IMR-90 (cell line): ENCODE measurements at regions not wholly inside any gene's neighbourhood (a gene's known extent, or its start where the extent isn't known, plus 50 kb on each side); places are given as distances from the start of the nearest gene placed in this dataset.

Source experiments
- ATAC-seq: fragments of 200-7000 bp; cut with Tn5 transposase; 2 replicates; pipeline ENCODE4 v1.9.1; 2020; ENCODE audit warnings: low read depth, mild to moderate bottlenecking, moderate library complexity
- BruUV-seq: library from RNA; stranded (reverse); fragments of 400-500 nt; replicated peaks from 2 replicates; lab custom pipeline; 2021; lab: Mats Ljungman, UMichigan
- CTCF ChIA-PET: fragments of 300-600 bp; formaldehyde crosslinking; extraction: SDS; loops from one replicate; lab custom pipeline; 2021; ENCODE audit warnings: antibody characterized with exemption; lab: Yijun Ruan, JAX
- POLR2A ChIA-PET: fragments of 300-600 bp; sonication (Branson Sonifier 250); formaldehyde crosslinking; loops from one replicate; lab custom pipeline; 2022; ENCODE audit warnings: antibody characterized with exemption; ENCODE audit not compliant: unreplicated experiment; lab: Charles Lee
- DNase-seq: peaks from one replicate; pipeline ENCODE4 v3.0.0; 2013
- H2AFZ ChIP-seq: replicated peaks from 2 replicates; pipeline ENCODE3; 2013; ENCODE audit warnings: low read length, mild to moderate bottlenecking; ENCODE audit not compliant: poor library complexity
- H2AK5ac ChIP-seq: 2 replicates; pipeline ENCODE4 v1.6.1; 2013; ENCODE audit warnings: low read depth, low read length, inconsistent platforms
- H2AK9ac ChIP-seq: replicated peaks from 2 replicates; pipeline ENCODE3; 2013; ENCODE audit warnings: mild to moderate bottlenecking, low read depth, low read length, moderate library complexity; ENCODE audit not compliant: poor library complexity
- H2BK120ac ChIP-seq: 2 replicates; pipeline ENCODE4 v1.6.1; 2013; ENCODE audit warnings: low read depth, low read length, inconsistent platforms
- H2BK15ac ChIP-seq: 3 replicates; pipeline ENCODE4 v1.6.1; 2013; ENCODE audit warnings: low read depth, low read length, inconsistent platforms
- H2BK20ac ChIP-seq: 2 replicates; pipeline ENCODE4 v1.6.1; 2013; ENCODE audit warnings: low read depth, mild to moderate bottlenecking, inconsistent platforms, low read length, moderate library complexity
- H2BK5ac ChIP-seq: 2 replicates; pipeline ENCODE4 v1.6.1; 2013; ENCODE audit warnings: mild to moderate bottlenecking, low read depth, low read length, inconsistent platforms; ENCODE audit not compliant: poor library complexity, severe bottlenecking
- H3K14ac ChIP-seq: replicated peaks from 2 replicates; pipeline ENCODE4 v1.6.1; 2013; ENCODE audit warnings: low read depth, low read length, inconsistent platforms
- H3K18ac ChIP-seq: 2 replicates; pipeline ENCODE4 v1.6.1; 2013; ENCODE audit warnings: low read depth, low read length, control low read depth
- H3K23ac ChIP-seq: 2 replicates; pipeline ENCODE4 v1.6.1; 2013; ENCODE audit warnings: low read depth, low read length, inconsistent platforms
- H3K27ac ChIP-seq: 2 replicates; pipeline ENCODE4 v1.5.1; 2013; ENCODE audit warnings: mild to moderate bottlenecking, control low read depth, low read length; ENCODE audit not compliant: insufficient read depth
- H3K27me3 ChIP-seq: 2 replicates; pipeline ENCODE4 v1.6.1; 2013; ENCODE audit warnings: low read length; ENCODE audit not compliant: control insufficient read depth, insufficient read depth
- H3K36me3 ChIP-seq: 2 replicates; pipeline ENCODE4 v1.6.1; 2013; ENCODE audit warnings: low read length, mixed read lengths; ENCODE audit not compliant: control insufficient read depth, insufficient read depth
- H3K4ac ChIP-seq: 2 replicates; pipeline ENCODE4 v1.6.1; 2013; ENCODE audit warnings: low read depth, low read length, inconsistent platforms
- H3K4me1 ChIP-seq: 2 replicates; pipeline ENCODE4 v1.6.1; 2013; ENCODE audit warnings: low read length, mixed read lengths; ENCODE audit not compliant: control insufficient read depth, insufficient read depth
- H3K4me2 ChIP-seq: 2 replicates; pipeline ENCODE4 v1.6.1; 2013; ENCODE audit warnings: low read depth, mild to moderate bottlenecking, control low read depth, low read length, moderate library complexity
- H3K4me3 ChIP-seq: 2 replicates; pipeline ENCODE4 v1.5.1; 2013; ENCODE audit warnings: low read depth, mild to moderate bottlenecking, control low read depth, low read length, moderate library complexity; ENCODE audit not compliant: insufficient read depth
- H3K56ac ChIP-seq: 2 replicates; pipeline ENCODE4 v1.6.1; 2013; ENCODE audit warnings: low read length, inconsistent platforms; ENCODE audit not compliant: insufficient read depth; ENCODE audit errors: extremely low read depth
- H3K79me1 ChIP-seq, 2 experiments: 2 replicates each; pipeline ENCODE4 v1.6.1; 2013; ENCODE audit warnings: low read length in 2 of 2, inconsistent platforms in 1 of 2, low read depth in 1 of 2
- H3K9ac ChIP-seq: 2 replicates; pipeline ENCODE4 v1.6.1; 2013; ENCODE audit warnings: low read depth, low read length, control low read depth
- H3K9me1 ChIP-seq: 2 replicates; pipeline ENCODE4 v1.6.1; 2013; ENCODE audit warnings: low read length, inconsistent platforms; ENCODE audit not compliant: insufficient read depth
- H3K9me3 ChIP-seq: 2 replicates; pipeline ENCODE4 v1.6.1; 2013; ENCODE audit warnings: low read length; ENCODE audit not compliant: control insufficient read depth, insufficient read depth
- H4K20me1 ChIP-seq: 2 replicates; pipeline ENCODE4 v1.6.1; 2013; ENCODE audit warnings: low read length, inconsistent platforms; ENCODE audit not compliant: insufficient read depth
- H4K5ac ChIP-seq: 2 replicates; pipeline ENCODE4 v1.6.1; 2013; ENCODE audit warnings: mild to moderate bottlenecking, low read depth, low read length, control low read depth
- H4K8ac ChIP-seq, 2 experiments: 2 replicates each; pipeline ENCODE4 v1.6.1; 2013; ENCODE audit warnings: low read depth in 2 of 2, low read length in 2 of 2, control low read depth in 1 of 2, inconsistent platforms in 1 of 2
- H4K91ac ChIP-seq: 2 replicates; pipeline ENCODE4 v1.6.1; 2013; ENCODE audit warnings: low read depth, low read length, inconsistent platforms; ENCODE audit not compliant: insufficient read depth
- BHLHE40 ChIP-seq: fragments of 150-350 bp; IDR thresholded peaks from 2 replicates; pipeline ENCODE4 v1.6.1; 2016; ENCODE audit warnings: mild to moderate bottlenecking, low read depth, low read length
- CEBPB ChIP-seq: IDR thresholded peaks from 2 replicates; pipeline ENCODE4 v1.6.1; 2012; ENCODE audit warnings: low read depth, low read length, improper control_type of control experiment
- CHD1 ChIP-seq: IDR thresholded peaks from 2 replicates; pipeline ENCODE4 v1.6.1; 2012; ENCODE audit warnings: low read depth, low read length, improper control_type of control experiment
- FOS ChIP-seq: fragments of 150-350 bp; IDR thresholded peaks from 2 replicates; pipeline ENCODE4 v1.6.1; 2016; ENCODE audit warnings: low read depth, low read length
- MAFK ChIP-seq: IDR thresholded peaks from 2 replicates; pipeline ENCODE4 v1.6.1; 2012; ENCODE audit warnings: low read depth, low read length, improper control_type of control experiment
- MAZ ChIP-seq: IDR thresholded peaks from 2 replicates; pipeline ENCODE4 v1.6.1; 2012; ENCODE audit warnings: low read depth, mild to moderate bottlenecking, low read length, improper control_type of control experiment, moderate library complexity, borderline replicate concordance
- NFE2L2 ChIP-seq: fragments of 150-350 bp; IDR thresholded peaks from 2 replicates; pipeline ENCODE4 v1.6.1; 2016; ENCODE audit warnings: low read depth, mild to moderate bottlenecking, low read length
- POLR2A ChIP-seq: IDR thresholded peaks from 2 replicates; pipeline ENCODE4 v1.6.1; 2012; ENCODE audit warnings: mild to moderate bottlenecking, low read depth, low read length
- RCOR1 ChIP-seq: IDR thresholded peaks from 2 replicates; pipeline ENCODE4 v1.6.1; 2012; ENCODE audit warnings: mild to moderate bottlenecking, low read length, improper control_type of control experiment; ENCODE audit not compliant: insufficient replicate concordance
- RFX5 ChIP-seq: IDR thresholded peaks from 2 replicates; pipeline ENCODE4 v1.8.0; 2012; ENCODE audit warnings: low read depth, mild to moderate bottlenecking, low read length, moderate library complexity
- USF2 ChIP-seq: fragments of 150-350 bp; IDR thresholded peaks from 2 replicates; pipeline ENCODE4 v1.6.1; 2017; ENCODE audit warnings: mild to moderate bottlenecking, antibody characterized with exemption, low read length, low read depth
- WGBS, 2 experiments: methylation state at CpG; one replicate each; pipeline versions ENCODE4 v1.1.5 to v1.1.7; 2013; ENCODE audit warnings: missing lambda C conversion rate in 2 of 2; ENCODE audit not compliant: insufficient read length in 1 of 2; ENCODE audit errors: extremely low coverage in 2 of 2; 5-methylcytosine and 5-hydroxymethylcytosine counted together
- dilution Hi-C: fragments of 300-500 bp; cut with HindIII; formaldehyde crosslinking; loops from one replicate; pipeline ENCODE4 v1.14.3; 2018; ENCODE audit warnings: low sequenced_read_pairs; ENCODE audit not compliant: unreplicated experiment
- in situ Hi-C: fragments of 300-500 bp; cut with MboI; formaldehyde crosslinking; loops from 3 replicates; pipeline ENCODE4 v1.14.3; 2019; ENCODE audit warnings: low sequenced_read_pairs, inconsistent platforms, mixed read lengths
- intact Hi-C: fragments of 100-400 bp; cut with micrococcal nuclease; formaldehyde crosslinking; loops from 2 replicates; pipeline ENCODE4 v1.10.0; 2022
- TF ChIP-seq, protein P1 (sequence below): conservative IDR thresholded peaks from 2 replicates; pipeline ENCODE4 v1.5.1; 2012; ENCODE audit warnings: mild to moderate bottlenecking, low read depth, low read length, improper control_type of control experiment

- H3K4me3 ChIP-seq, result no peak overlapping the region
- H2BK5ac ChIP-seq, result no peak overlapping the region
- DNase-seq, result peak; percentile 18
- peak; percentile 5; the same call in 1 of the 2 replicates for ATAC-seq
- H3K18ac ChIP-seq, result no peak overlapping the region
- H2AFZ ChIP-seq, result no peak overlapping the region
- H4K8ac ChIP-seq, result no peak overlapping the region
- H3K27ac ChIP-seq, result no peak overlapping the region
- peak overlapping the region; percentile 49; the same call in 1 of the 2 replicates for H2AK5ac ChIP-seq
- no peak overlapping the region for H3K9ac ChIP-seq
- H3K9me1 ChIP-seq, result peaks cover 66% of the 10 kb centered on the region
- in situ Hi-C loops, result no loop called here
- peaks cover 41 to 96% of the 10 kb centered on the region in 2 experiments for H3K79me1 ChIP-seq
- ChIA-PET POLR2A (no interaction called here), CTCF (no interaction called here)
- H3K14ac ChIP-seq, result no peak overlapping the region
- no CpG with 5 or more reads among the region's 5 CpGs for WGBS, 2 experiments
- dilution Hi-C loops, result no loop called here
- 0 out of 2 replicates have a peak overlapping the region, but pooled peaks have one; percentile 52 for H3K23ac ChIP-seq
- H3K4ac ChIP-seq, result no peak overlapping the region
- intact Hi-C loops, result no loop called here
- no TSS peak for BruUV-seq
- no peaks in the 10 kb centered on the region for H3K27me3 ChIP-seq
- H4K91ac ChIP-seq, result no peak overlapping the region
- no peak overlapping the region; the same call in 2 of the 3 replicates for H2BK15ac ChIP-seq
- no peak overlapping the region for H3K56ac ChIP-seq
- no peak for TF ChIP-seq MAZ
- TF ChIP-seq CHD1, result no peak
- no peak for TF ChIP-seq BHLHE40
- TF ChIP-seq NFE2L2, result no peak
- TF ChIP-seq POLR2A, result no peak
- TF ChIP-seq, protein P1, sequence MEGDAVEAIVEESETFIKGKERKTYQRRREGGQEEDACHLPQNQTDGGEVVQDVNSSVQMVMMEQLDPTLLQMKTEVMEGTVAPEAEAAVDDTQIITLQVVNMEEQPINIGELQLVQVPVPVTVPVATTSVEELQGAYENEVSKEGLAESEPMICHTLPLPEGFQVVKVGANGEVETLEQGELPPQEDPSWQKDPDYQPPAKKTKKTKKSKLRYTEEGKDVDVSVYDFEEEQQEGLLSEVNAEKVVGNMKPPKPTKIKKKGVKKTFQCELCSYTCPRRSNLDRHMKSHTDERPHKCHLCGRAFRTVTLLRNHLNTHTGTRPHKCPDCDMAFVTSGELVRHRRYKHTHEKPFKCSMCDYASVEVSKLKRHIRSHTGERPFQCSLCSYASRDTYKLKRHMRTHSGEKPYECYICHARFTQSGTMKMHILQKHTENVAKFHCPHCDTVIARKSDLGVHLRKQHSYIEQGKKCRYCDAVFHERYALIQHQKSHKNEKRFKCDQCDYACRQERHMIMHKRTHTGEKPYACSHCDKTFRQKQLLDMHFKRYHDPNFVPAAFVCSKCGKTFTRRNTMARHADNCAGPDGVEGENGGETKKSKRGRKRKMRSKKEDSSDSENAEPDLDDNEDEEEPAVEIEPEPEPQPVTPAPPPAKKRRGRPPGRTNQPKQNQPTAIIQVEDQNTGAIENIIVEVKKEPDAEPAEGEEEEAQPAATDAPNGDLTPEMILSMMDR, result no peak
- no peak for TF ChIP-seq USF2
- TF ChIP-seq RFX5, result no peak
- no peak for TF ChIP-seq RCOR1
- TF ChIP-seq MAFK, result no peak
- no peak for TF ChIP-seq CEBPB
- TF ChIP-seq FOS, result no peak
- no peak overlapping the region for H4K5ac ChIP-seq
- H3K4me2 ChIP-seq, result no peak overlapping the region
- H3K36me3 ChIP-seq, result no peaks in the 10 kb centered on the region; the same call in none of the 2 replicates
- H2AK9ac ChIP-seq, result peak overlapping the region; percentile 17
- H2BK20ac ChIP-seq, result no peak overlapping the region
- H4K20me1 ChIP-seq, result peaks cover 65% of the 10 kb centered on the region
- peaks cover 31% of the 10 kb centered on the region for H3K4me1 ChIP-seq
- no peak overlapping the region for H2BK120ac ChIP-seq
- H3K9me3 ChIP-seq, result no peaks in the 10 kb centered on the region
Observed at GRCh38 chr2:120908314-120908975, 172.8 kb downstream of the GLI2 start.
